Activated CD4-positive, alpha-beta memory T cell treated with anti-CD3 and anti-CD28 coated beads, Interleukin-2, amount 10 ng/mL, durations not matched to agents 7 days and 5 days (primary cell): ENCODE measurements at regions not wholly inside any gene's neighbourhood (a gene's known extent, or its start where the extent isn't known, plus 50 kb on each side); places are given as distances from the start of the nearest gene placed in this dataset.

Experiments
- CTCF ChIA-PET: fragments of 350-600 bp; sonication (Branson Sonifier 250); formaldehyde crosslinking; loops from one replicate; lab custom pipeline; 2021; ENCODE audit warnings: antibody characterized with exemption, inconsistent platforms; lab: Charles Lee
- POLR2A ChIA-PET: fragments of 350-600 bp; sonication (Branson Sonifier 250); formaldehyde crosslinking; loops from one replicate; lab custom pipeline; 2021; ENCODE audit warnings: antibody characterized with exemption; lab: Charles Lee
- DNase-seq: peaks from one replicate; pipeline ENCODE4 v3.0.0-alpha.2; 2020
- H3K27ac Mint-ChIP-seq: one replicate; pipeline ENCODE4 v1.8.0; 2021; ENCODE audit warnings: mild to moderate bottlenecking, mixed read lengths
- H3K27me3 Mint-ChIP-seq: one replicate; pipeline ENCODE4 v1.8.0; 2021; ENCODE audit warnings: mixed read lengths
- H3K36me3 Mint-ChIP-seq: one replicate; pipeline ENCODE4 v1.8.0; 2021; ENCODE audit warnings: low read depth, mixed read lengths
- H3K4me1 Mint-ChIP-seq: one replicate; pipeline ENCODE4 v1.8.0; 2021; ENCODE audit warnings: mixed read lengths
- H3K4me3 Mint-ChIP-seq: one replicate; pipeline ENCODE4 v1.8.0; 2021; ENCODE audit warnings: mild to moderate bottlenecking, mixed read lengths
- H3K9me3 Mint-ChIP-seq: one replicate; pipeline ENCODE4 v1.8.0; 2021; ENCODE audit warnings: mixed read lengths

DNA sequence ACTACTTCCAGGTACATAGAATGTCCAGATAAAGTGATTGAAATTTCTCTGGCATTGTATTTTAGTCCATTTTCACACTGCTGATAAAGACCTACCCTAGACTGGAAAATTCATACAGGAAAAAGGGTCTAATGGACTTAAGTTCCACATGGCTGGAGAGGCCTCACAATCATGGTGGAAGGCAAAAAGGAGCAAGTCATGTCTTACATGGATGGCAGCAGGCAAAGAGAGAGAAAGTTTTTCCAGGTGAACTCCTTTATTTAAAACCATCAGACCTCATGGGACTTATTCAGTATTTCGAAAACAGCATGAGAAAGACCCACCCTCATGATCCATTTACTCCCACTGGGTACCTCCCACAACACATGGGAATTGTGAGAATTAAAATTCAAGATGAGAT is 1359.7 kb upstream of the RAG2 start:
- no peak overlapping the region for H3K27ac Mint-ChIP-seq
- ChIA-PET CTCF (no interaction called here), POLR2A (no interaction called here)
- H3K27me3 Mint-ChIP-seq, result no peaks in the 10 kb centered on the region
- H3K36me3 Mint-ChIP-seq, result no peaks in the 10 kb centered on the region
- peaks cover 9% of the 10 kb centered on the region for H3K9me3 Mint-ChIP-seq
- no peaks in the 10 kb centered on the region for H3K4me1 Mint-ChIP-seq
- no peak overlapping the region for H3K4me3 Mint-ChIP-seq
- no peak for DNase-seq

DNA sequence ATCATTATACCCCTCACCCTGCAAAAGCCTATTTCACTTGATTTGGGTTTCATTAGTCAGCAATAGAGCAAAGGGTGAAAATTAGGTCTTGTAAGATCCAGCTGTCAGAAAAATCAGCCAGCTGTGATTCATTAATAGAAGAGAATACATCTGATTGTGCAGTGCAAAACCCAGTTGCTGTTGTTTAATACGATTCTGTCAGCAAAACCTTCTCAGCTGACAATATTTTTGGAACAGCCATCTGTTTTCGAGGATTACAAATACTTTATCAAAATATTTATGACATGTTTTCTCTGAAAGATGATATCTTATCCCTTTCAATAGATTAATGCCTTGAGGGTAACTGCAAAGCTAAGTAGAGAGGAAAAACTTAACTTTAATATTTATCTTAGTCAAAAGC is 1354.0 kb upstream of the RAG2 start:
- CTCF ChIA-PET, result no interaction called here
- Mint-ChIP-seq H3K36me3 (no peaks in the 10 kb centered on the region), H3K27me3 (no peaks in the 10 kb centered on the region), H3K4me1 (no peaks in the 10 kb centered on the region), H3K4me3 (no peak overlapping the region), H3K27ac (no peak overlapping the region), H3K9me3 (peaks cover 2% of the 10 kb centered on the region)
- DNase-seq, result no peak
- POLR2A ChIA-PET, result no interaction called here

DNA sequence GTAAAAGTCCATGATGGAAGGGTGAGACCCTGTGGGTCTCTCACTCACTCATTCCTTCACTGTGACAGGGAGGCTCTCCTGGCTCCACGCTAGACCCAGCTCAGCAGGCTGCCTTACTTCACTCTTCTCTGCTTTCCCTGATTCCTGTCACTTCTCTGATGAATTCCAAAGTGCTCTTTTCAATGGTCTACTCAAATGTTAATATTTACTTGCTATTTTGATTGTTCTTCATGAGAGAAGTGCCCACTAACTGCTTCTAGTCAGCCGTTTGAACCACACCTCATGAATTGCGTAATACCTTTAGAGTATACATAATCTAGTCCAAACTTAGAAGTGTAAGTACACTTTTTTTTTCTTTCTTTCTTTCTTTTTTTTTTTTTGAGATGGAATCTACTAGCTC is 1350.2 kb upstream of the RAG2 start:
- no peak for DNase-seq
- H3K27ac Mint-ChIP-seq, result no peak overlapping the region
- POLR2A ChIA-PET, result no interaction called here
- peaks cover 5% of the 10 kb centered on the region for H3K9me3 Mint-ChIP-seq
- H3K4me1 Mint-ChIP-seq, result no peaks in the 10 kb centered on the region
- H3K4me3 Mint-ChIP-seq, result no peak overlapping the region
- H3K36me3 Mint-ChIP-seq, result no peaks in the 10 kb centered on the region
- CTCF ChIA-PET, result no interaction called here
- H3K27me3 Mint-ChIP-seq, result no peaks in the 10 kb centered on the region

DNA sequence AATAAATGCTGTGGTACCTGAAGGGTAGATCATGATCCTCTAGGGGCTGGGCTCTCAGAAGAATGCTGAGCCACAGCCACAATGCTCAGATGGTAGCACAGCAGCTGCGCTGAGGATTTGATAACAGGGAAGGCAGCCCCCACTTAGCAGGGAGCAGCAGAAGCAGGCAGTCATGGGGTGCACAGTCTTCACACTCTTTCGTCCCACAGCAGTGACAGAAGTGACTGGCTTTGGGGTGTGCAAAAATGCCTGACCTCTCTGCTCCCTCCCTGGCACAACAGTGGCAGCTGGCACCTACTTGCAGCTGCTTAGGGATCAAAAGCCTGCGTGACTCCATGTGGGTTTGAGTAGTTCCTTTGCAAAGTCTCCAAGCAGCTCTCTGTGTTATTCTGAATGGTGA is 1349.8 kb upstream of the RAG2 start:
- Mint-ChIP-seq H3K36me3 (no peaks in the 10 kb centered on the region), H3K9me3 (peaks cover 7% of the 10 kb centered on the region), H3K27ac (no peak overlapping the region), H3K27me3 (no peaks in the 10 kb centered on the region), H3K4me3 (no peak overlapping the region), H3K4me1 (no peaks in the 10 kb centered on the region)
- CTCF ChIA-PET, result no interaction called here
- no peak for DNase-seq
- POLR2A ChIA-PET, result no interaction called here

DNA sequence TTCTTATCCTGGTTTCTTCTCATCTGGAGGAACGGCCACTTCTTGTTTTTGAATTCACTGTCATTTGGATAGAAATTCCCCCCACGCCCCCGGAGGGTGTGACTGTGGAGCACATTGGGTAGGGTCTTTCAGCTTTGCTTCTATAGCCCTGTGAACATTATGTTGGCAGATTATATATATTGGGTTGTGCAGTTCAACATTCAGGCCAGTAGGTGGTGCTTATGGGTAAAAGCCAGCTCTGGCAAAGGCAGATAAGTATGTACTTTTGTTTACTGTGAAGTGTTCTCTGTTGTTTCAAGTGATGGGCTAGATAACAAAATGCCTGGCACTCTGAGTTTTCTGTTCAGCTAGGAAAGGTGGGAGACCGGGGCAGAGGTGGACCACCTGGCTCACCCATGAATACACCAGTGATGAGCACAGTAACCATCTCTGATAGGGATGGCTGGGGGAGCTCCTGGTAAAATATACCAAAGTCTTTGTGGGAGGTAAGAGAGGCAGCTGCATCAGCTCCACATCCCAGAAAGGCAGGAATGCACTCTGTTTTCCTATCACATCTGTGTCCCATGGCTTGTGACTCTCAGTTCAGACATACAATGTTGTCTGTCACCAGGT is 1348.2 kb upstream of the RAG2 start:
- peaks cover 7% of the 10 kb centered on the region for H3K9me3 Mint-ChIP-seq
- no peak for DNase-seq
- H3K27me3 Mint-ChIP-seq, result no peaks in the 10 kb centered on the region
- H3K4me3 Mint-ChIP-seq, result no peak overlapping the region
- H3K4me1 Mint-ChIP-seq, result no peaks in the 10 kb centered on the region
- ChIA-PET CTCF (interaction anchor here (0.9 to 2.0 kb wide), 2 partner anchors 8 to 845 kb away, joined by 4 to 6 read pairs; no protein-coding TSS in a partner anchor), POLR2A (no interaction called here)
- H3K36me3 Mint-ChIP-seq, result no peaks in the 10 kb centered on the region
- no peak overlapping the region for H3K27ac Mint-ChIP-seq

DNA sequence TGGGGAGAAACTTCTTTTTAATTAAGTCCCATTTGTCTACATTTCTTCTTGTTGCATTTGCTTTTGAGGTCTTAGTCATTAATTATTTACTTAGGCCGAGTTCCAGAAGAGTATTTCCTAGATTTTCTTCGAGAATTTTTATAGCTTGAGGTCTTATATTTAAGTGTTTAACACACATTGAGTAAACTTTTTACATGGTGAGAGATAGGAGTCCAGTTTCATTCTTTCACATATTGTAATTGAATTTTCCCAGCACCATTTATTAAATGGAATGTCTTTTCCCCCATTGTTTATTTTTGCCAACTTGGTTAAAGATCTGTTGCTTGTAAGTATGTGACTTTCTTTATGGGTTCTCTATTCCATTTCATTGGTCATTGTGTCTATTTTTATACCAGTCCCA is 1344.0 kb upstream of the RAG2 start:
- no peaks in the 10 kb centered on the region for H3K27me3 Mint-ChIP-seq
- H3K4me3 Mint-ChIP-seq, result no peak overlapping the region
- CTCF ChIA-PET, result no interaction called here
- no peaks in the 10 kb centered on the region for H3K36me3 Mint-ChIP-seq
- DNase-seq, result no peak
- POLR2A ChIA-PET, result no interaction called here
- peaks cover 5% of the 10 kb centered on the region for H3K9me3 Mint-ChIP-seq
- H3K4me1 Mint-ChIP-seq, result no peaks in the 10 kb centered on the region
- no peak overlapping the region for H3K27ac Mint-ChIP-seq

DNA sequence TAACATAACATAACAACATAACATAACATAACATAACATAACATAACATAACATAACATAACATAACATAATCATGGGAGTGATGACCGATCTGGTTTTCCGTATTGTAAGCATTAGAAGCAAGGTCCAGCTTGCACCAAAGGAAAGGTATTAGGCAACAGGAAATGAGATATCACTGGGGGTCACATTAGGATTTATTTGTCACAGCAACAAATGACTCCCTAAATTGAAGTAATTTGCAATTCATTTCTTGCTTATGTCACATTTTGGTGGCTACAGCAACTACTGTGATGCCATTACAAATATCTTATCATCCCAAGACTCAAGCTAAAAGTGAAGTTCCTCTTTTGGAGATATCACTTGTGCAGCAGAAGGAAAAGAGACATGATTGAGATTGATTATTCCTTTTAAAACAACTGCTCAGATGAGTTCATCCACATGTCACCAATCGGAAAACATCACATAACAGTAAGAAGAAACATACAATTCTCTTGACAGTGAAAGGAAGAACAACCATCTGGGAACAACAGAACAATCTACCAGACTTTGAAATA is 1331.1 kb upstream of the RAG2 start:
- H3K27me3 Mint-ChIP-seq, result no peaks in the 10 kb centered on the region
- H3K4me3 Mint-ChIP-seq, result no peak overlapping the region
- DNase-seq, result no peak
- ChIA-PET POLR2A (no interaction called here), CTCF (no interaction called here)
- H3K36me3 Mint-ChIP-seq, result no peaks in the 10 kb centered on the region
- H3K27ac Mint-ChIP-seq, result no peak overlapping the region
- peaks cover 7% of the 10 kb centered on the region for H3K9me3 Mint-ChIP-seq
- H3K4me1 Mint-ChIP-seq, result no peaks in the 10 kb centered on the region

DNA sequence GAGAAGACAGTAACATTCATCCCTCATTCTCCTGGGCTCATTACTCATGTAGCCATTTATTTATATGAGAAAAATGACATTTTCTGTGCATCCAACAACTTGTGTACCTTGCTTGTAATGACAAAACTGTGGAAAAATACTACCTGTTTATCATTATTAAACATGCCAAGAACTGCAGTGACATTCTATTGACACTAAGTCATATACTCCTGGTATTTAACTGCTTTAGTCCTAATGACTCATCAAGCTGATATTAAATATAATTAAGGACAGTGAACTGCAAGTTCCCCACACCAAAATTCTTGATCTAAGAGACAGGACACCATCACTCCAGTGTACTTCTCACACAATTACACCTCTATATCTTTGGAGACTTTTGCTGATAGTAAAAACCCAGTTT is 1328.7 kb upstream of the RAG2 start:
- H3K9me3 Mint-ChIP-seq, result peaks cover 13% of the 10 kb centered on the region
- ChIA-PET POLR2A (no interaction called here), CTCF (no interaction called here)
- no peak overlapping the region for H3K27ac Mint-ChIP-seq
- no peaks in the 10 kb centered on the region for H3K4me1 Mint-ChIP-seq
- H3K27me3 Mint-ChIP-seq, result no peaks in the 10 kb centered on the region
- no peak for DNase-seq
- H3K36me3 Mint-ChIP-seq, result no peaks in the 10 kb centered on the region
- no peak overlapping the region for H3K4me3 Mint-ChIP-seq

DNA sequence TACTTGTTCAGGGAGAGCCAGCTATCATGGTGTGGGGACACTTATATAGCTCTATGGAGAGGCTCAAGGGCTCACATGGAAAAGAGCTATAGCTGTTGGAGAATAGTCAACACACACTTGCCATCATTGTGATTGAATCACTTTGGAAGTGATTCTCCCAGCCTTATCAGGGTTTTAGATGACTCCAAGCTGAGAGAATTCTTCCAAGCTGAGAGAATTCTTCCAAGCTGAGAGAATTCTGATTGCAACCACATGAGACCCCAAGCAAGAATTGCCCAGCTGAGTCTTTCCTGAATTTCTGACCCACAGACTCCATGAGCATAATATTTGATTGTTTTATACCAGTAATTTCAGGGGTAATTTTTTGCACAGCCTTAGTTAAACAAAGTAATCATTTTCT is 1318.3 kb upstream of the RAG2 start:
- no peaks in the 10 kb centered on the region for H3K4me1 Mint-ChIP-seq
- no peaks in the 10 kb centered on the region for H3K36me3 Mint-ChIP-seq
- POLR2A ChIA-PET, result no interaction called here
- H3K4me3 Mint-ChIP-seq, result no peak overlapping the region
- CTCF ChIA-PET, result no interaction called here
- no peak overlapping the region for H3K27ac Mint-ChIP-seq
- DNase-seq, result no peak
- no peaks in the 10 kb centered on the region for H3K9me3 Mint-ChIP-seq
- H3K27me3 Mint-ChIP-seq, result no peaks in the 10 kb centered on the region

DNA sequence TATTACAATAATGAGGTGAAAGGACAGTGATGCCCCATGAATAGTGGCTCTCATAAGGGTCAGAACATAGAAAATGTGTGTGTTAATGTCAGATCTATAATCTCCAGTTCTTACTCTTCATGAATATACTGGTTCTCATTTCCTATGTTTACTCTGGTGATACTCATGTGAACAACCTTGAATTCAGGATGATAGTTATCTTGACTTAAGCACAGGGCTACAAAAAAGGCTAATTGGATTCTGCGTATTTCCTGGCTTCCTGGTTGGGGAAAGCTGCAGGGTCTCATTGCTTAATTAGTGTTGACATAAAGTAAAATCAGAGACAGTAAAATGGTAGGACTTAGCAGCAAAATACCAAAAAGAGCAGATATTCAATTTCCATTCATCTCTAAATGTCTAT is 1316.8 kb upstream of the RAG2 start:
- no peaks in the 10 kb centered on the region for H3K9me3 Mint-ChIP-seq
- H3K27me3 Mint-ChIP-seq, result no peaks in the 10 kb centered on the region
- H3K36me3 Mint-ChIP-seq, result no peaks in the 10 kb centered on the region
- POLR2A ChIA-PET, result no interaction called here
- H3K27ac Mint-ChIP-seq, result no peak overlapping the region
- no peak overlapping the region for H3K4me3 Mint-ChIP-seq
- no peaks in the 10 kb centered on the region for H3K4me1 Mint-ChIP-seq
- no peak for DNase-seq
- CTCF ChIA-PET, result no interaction called here

DNA sequence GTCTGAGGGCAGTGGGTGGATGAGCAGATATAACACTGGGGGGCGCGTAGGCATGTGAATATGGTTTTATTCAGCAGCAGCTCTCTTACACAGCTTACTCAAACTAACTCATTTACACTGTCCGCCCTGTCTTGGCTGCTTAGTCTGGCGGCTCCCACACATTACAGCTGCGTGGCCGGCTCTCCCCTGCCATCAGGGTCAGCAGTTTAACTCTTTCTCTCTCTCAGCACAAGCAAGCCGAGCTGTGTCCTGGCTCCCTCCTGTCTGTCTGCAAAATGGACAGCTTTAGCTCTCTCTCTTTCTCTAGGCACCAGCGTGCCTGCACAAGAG is 1310.1 kb upstream of the RAG2 start:
- no peak overlapping the region for H3K27ac Mint-ChIP-seq
- no peak for DNase-seq
- H3K9me3 Mint-ChIP-seq, result peaks cover 22% of the 10 kb centered on the region
- H3K36me3 Mint-ChIP-seq, result no peaks in the 10 kb centered on the region
- no peaks in the 10 kb centered on the region for H3K27me3 Mint-ChIP-seq
- CTCF ChIA-PET, result no interaction called here
- no peaks in the 10 kb centered on the region for H3K4me1 Mint-ChIP-seq
- POLR2A ChIA-PET, result no interaction called here
- no peak overlapping the region for H3K4me3 Mint-ChIP-seq

DNA sequence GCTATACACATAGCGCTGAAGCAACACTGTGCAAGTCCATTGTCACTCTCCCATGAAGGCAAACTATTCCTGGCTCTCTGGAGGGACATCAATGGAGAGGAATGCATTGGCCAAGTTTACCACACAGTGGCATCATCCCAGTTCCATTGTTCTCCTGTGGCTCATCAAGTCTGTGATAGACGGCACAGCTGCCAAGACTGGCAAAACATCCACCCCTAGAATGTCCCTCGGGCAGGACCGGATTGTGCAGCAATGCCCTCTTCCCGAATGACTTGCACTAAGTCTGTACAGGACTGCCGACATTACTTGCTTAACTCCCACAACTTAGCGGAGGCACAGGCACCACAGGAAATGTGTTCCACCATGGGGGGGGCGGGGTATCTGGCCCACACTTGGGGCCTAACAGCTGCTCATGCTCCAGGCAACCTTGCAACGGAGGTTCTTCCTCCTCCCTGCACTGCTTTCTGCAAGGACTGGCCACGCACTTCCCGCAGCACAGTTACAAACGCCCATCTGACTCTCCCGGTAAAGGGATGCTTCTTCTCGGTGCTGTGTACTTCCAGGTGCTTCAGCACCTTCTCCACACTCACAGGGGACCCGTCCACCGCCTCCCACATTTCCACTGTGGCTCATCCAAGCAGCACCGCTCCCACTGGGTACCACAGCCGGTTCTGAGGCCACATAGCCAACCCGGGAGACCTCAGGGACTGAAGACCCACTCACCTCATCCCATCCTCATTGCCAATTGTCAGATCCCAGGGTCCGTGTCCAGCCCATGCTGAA is 1309.6 kb upstream of the RAG2 start:
- H3K36me3 Mint-ChIP-seq, result no peaks in the 10 kb centered on the region
- peaks cover 22% of the 10 kb centered on the region for H3K9me3 Mint-ChIP-seq
- no peaks in the 10 kb centered on the region for H3K27me3 Mint-ChIP-seq
- H3K4me1 Mint-ChIP-seq, result no peaks in the 10 kb centered on the region
- H3K4me3 Mint-ChIP-seq, result no peak overlapping the region
- ChIA-PET POLR2A (no interaction called here), CTCF (no interaction called here)
- DNase-seq, result no peak
- no peak overlapping the region for H3K27ac Mint-ChIP-seq

DNA sequence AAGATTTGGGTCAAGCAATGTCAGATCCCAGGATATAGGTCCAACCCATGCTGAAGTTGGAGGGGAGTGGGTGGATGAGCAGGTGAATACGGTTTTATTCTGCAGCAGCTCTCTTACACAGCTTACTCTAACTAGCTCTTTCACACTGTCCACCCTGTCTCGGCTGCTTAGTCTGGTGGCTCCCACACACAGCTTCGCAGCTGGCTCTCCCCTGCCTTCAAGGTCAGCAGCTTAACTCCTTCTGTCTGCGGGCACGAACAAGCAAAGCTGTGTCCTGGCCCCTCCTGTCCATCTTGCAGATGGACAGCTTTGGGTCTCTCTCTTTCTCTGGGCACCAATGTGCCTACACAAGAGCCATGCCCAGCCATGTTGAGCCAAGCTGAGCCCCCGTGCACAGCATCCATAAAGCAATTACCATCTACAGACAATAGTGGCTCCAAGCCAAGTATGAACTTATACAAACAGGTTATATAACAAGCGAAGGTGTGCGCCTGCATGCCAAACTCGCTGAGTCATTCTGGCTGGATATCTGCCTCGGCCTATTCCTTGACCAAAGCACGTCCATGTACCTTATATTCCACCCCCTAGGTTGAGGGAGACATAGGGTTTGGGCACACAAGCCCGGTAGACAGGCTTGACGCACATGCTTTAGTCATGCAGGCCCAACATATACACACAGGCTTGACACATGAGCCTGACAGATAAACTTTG is 1307.8 kb upstream of the RAG2 start:
- no peak for DNase-seq

More for the DNA sequence above, 1307.8 kb upstream of the RAG2 start:
- H3K4me1 Mint-ChIP-seq, result no peaks in the 10 kb centered on the region
- H3K27me3 Mint-ChIP-seq, result no peaks in the 10 kb centered on the region
- H3K4me3 Mint-ChIP-seq, result no peak overlapping the region
- ChIA-PET CTCF (no interaction called here), POLR2A (no interaction called here)
- no peaks in the 10 kb centered on the region for H3K36me3 Mint-ChIP-seq
- H3K9me3 Mint-ChIP-seq, result peaks cover 25% of the 10 kb centered on the region
- H3K27ac Mint-ChIP-seq, result no peak overlapping the region
